ENCODE measurements at regions not wholly inside any gene's neighbourhood (a gene's known extent, or its start where the extent isn't known, plus 50 kb on each side); places are given as distances from the start of the nearest gene placed in this dataset.
A peak's percentile ranks its signal among the peaks of the same experiment; 100 is the strongest.

GRCh38 chr2:191738003-191738402 lies 60.1 kb downstream of the NABP1 start:
- Histone ChIP-seq H3K4me1 (peaks cover 0 to 9% (median 0%) of the 10 kb centered on the region in 10 experiments; a peak in 1 of 20 replicates), H3K9ac (no peak overlapping the region), H3K27ac (no peak overlapping the region), H3K36me3 (no peaks in the 10 kb centered on the region), H3K4me3 (no peak overlapping the region), H3K9me3 (replicated peaks in 1 of 11) (no peaks in the 10 kb centered on the region), H3K27me3 (no peaks in the 10 kb centered on the region), H3K4me2 (no peak overlapping the region), H4K20me1 (no peaks in the 10 kb centered on the region)
- no peak for TF ChIP-seq Cebpa-rat (IDR thresholded peaks at IDR 0.05)

GRCh38 chr2:191738667-191739066 lies 60.7 kb downstream of the NABP1 start:
- no peak overlapping the region for H3K4me3 ChIP-seq
- H3K4me2 ChIP-seq, result no peak overlapping the region
- H3K9ac ChIP-seq, result no peak overlapping the region
- H3K36me3 ChIP-seq, result no peaks in the 10 kb centered on the region
- no peaks in the 10 kb centered on the region for H3K9me3 ChIP-seq (replicated peaks in 1 of 11)
- H4K20me1 ChIP-seq, result no peaks in the 10 kb centered on the region
- no peak for TF ChIP-seq Cebpa-rat (IDR thresholded peaks at IDR 0.05)
- peaks cover 0 to 9% (median 0%) of the 10 kb centered on the region in 10 experiments; a peak in 1 of 20 replicates for H3K4me1 ChIP-seq
- no peak overlapping the region for H3K27ac ChIP-seq
- H3K27me3 ChIP-seq, result no peaks in the 10 kb centered on the region

- H3K4me1 ChIP-seq, result peaks cover 0 to 9% (median 0%) of the 10 kb centered on the region in 10 experiments; a peak in 1 of 20 replicates
- no peak for TF ChIP-seq Cebpa-rat (IDR thresholded peaks at IDR 0.05)
- no peak overlapping the region for H3K27ac ChIP-seq
- no peak overlapping the region for H3K9ac ChIP-seq
- no peaks in the 10 kb centered on the region for H3K27me3 ChIP-seq
- no peak overlapping the region for H3K4me3 ChIP-seq
- H3K9me3 ChIP-seq (replicated peaks in 1 of 11), result no peaks in the 10 kb centered on the region
- no peaks in the 10 kb centered on the region for H3K36me3 ChIP-seq
- H3K4me2 ChIP-seq, result no peak overlapping the region
- no peaks in the 10 kb centered on the region for H4K20me1 ChIP-seq
Observed at GRCh38 chr2:191739194-191739593, 61.3 kb downstream of the NABP1 start.

- Histone ChIP-seq H3K4me1 (peaks cover 0 to 9% (median 0%) of the 10 kb centered on the region in 10 experiments; a peak in 1 of 20 replicates), H3K9ac (no peak overlapping the region), H3K9me3 (replicated peaks in 1 of 11) (no peaks in the 10 kb centered on the region), H3K36me3 (no peaks in the 10 kb centered on the region), H3K27me3 (no peaks in the 10 kb centered on the region), H4K20me1 (no peaks in the 10 kb centered on the region), H3K27ac (no peak overlapping the region), H3K4me3 (no peak overlapping the region), H3K4me2 (0 out of 22 replicates have a peak overlapping the region, but pooled peaks of 3 of the 11 experiments have one; percentile 3 to 12 (median 10))
- TF ChIP-seq Cebpa-rat (IDR thresholded peaks at IDR 0.05), result no peak
Observed at GRCh38 chr2:191740016-191740419, 62.1 kb downstream of the NABP1 start.

- Histone ChIP-seq H3K9ac (no peak overlapping the region), H3K27me3 (no peaks in the 10 kb centered on the region), H3K4me1 (peaks cover 0 to 9% (median 0%) of the 10 kb centered on the region in 10 experiments; a peak in 1 of 20 replicates), H3K36me3 (no peaks in the 10 kb centered on the region), H3K27ac (no peak overlapping the region), H3K4me2 (no peak overlapping the region), H4K20me1 (no peaks in the 10 kb centered on the region), H3K9me3 (replicated peaks in 1 of 11) (no peaks in the 10 kb centered on the region), H3K4me3 (no peak overlapping the region)
- TF ChIP-seq Cebpa-rat (IDR thresholded peaks at IDR 0.05), result no peak
Observed at GRCh38 chr2:191740759-191741158, 62.8 kb downstream of the NABP1 start.

- Histone ChIP-seq H3K27me3 (no peaks in the 10 kb centered on the region), H3K27ac (no peak overlapping the region), H3K4me2 (no peak overlapping the region), H3K4me1 (no peaks in the 10 kb centered on the region), H3K36me3 (no peaks in the 10 kb centered on the region), H3K9me3 (replicated peaks in 1 of 11) (no peaks in the 10 kb centered on the region), H3K9ac (no peak overlapping the region), H3K4me3 (no peak overlapping the region), H4K20me1 (no peaks in the 10 kb centered on the region)
- no peak for TF ChIP-seq Cebpa-rat (IDR thresholded peaks at IDR 0.05)
Observed at GRCh38 chr2:191746346-191747169, 68.6 kb downstream of the NABP1 start.

GRCh38 chr2:191747170-191747530 lies 69.2 kb downstream of the NABP1 start:
- no peak overlapping the region for H3K9ac ChIP-seq
- TF ChIP-seq Cebpa-rat (IDR thresholded peaks at IDR 0.05), result no peak
- H3K4me3 ChIP-seq, result no peak overlapping the region
- no peaks in the 10 kb centered on the region for H3K36me3 ChIP-seq
- no peaks in the 10 kb centered on the region for H3K9me3 ChIP-seq (replicated peaks in 1 of 11)
- no peak overlapping the region for H3K27ac ChIP-seq
- no peaks in the 10 kb centered on the region for H3K4me1 ChIP-seq
- no peak overlapping the region for H3K4me2 ChIP-seq
- no peaks in the 10 kb centered on the region for H3K27me3 ChIP-seq
- H4K20me1 ChIP-seq, result no peaks in the 10 kb centered on the region

GRCh38 chr2:191748059-191748461 lies 70.1 kb downstream of the NABP1 start:
- Histone ChIP-seq H3K4me1 (no peaks in the 10 kb centered on the region), H3K36me3 (no peaks in the 10 kb centered on the region), H3K27ac (no peak overlapping the region), H3K27me3 (no peaks in the 10 kb centered on the region), H3K4me2 (no peak overlapping the region), H3K4me3 (no peak overlapping the region), H4K20me1 (no peaks in the 10 kb centered on the region), H3K9ac (no peak overlapping the region), H3K9me3 (replicated peaks in 1 of 11) (no peaks in the 10 kb centered on the region)
- no peak for TF ChIP-seq Cebpa-rat (IDR thresholded peaks at IDR 0.05)

GRCh38 chr2:191748528-191749180 lies 70.7 kb downstream of the NABP1 start:
- TF ChIP-seq Cebpa-rat (IDR thresholded peaks at IDR 0.05), result no peak
- no peak overlapping the region for H3K27ac ChIP-seq
- H3K4me3 ChIP-seq, result no peak overlapping the region

GRCh38 chr2:191749181-191749540 lies 71.2 kb downstream of the NABP1 start:
- no peaks in the 10 kb centered on the region for H4K20me1 ChIP-seq
- no peak overlapping the region for H3K27ac ChIP-seq
- no peak overlapping the region for H3K4me2 ChIP-seq
- H3K4me1 ChIP-seq, result no peaks in the 10 kb centered on the region
- no peak overlapping the region for H3K9ac ChIP-seq
- H3K4me3 ChIP-seq, result no peak overlapping the region
- no peaks in the 10 kb centered on the region for H3K27me3 ChIP-seq
- TF ChIP-seq Cebpa-rat (IDR thresholded peaks at IDR 0.05), result no peak
- no peaks in the 10 kb centered on the region for H3K36me3 ChIP-seq
- H3K9me3 ChIP-seq (replicated peaks in 1 of 11), result no peaks in the 10 kb centered on the region

More at GRCh38 chr2:191748528-191749180, 70.7 kb downstream of the NABP1 start:
- Histone ChIP-seq H3K4me1 (no peaks in the 10 kb centered on the region), H4K20me1 (no peaks in the 10 kb centered on the region), H3K4me2 (no peak overlapping the region), H3K36me3 (no peaks in the 10 kb centered on the region), H3K9ac (no peak overlapping the region), H3K27me3 (no peaks in the 10 kb centered on the region), H3K9me3 (replicated peaks in 1 of 11) (no peaks in the 10 kb centered on the region)
